HEK293T (cell line): ENCODE measurements at regions not wholly inside any gene's neighbourhood (a gene's known extent, or its start where the extent isn't known, plus 50 kb on each side); places are given as distances from the start of the nearest gene placed in this dataset.

Experiments
- ELF4 ChIP-seq: fragments of 450-650 bp; IDR thresholded peaks from 2 replicates; pipeline ENCODE4 v1.6.1; 2017; ENCODE audit warnings: antibody characterized with exemption
- FOXK2 ChIP-seq: fragments of 450-650 bp; IDR thresholded peaks from 2 replicates; pipeline ENCODE4 v1.6.1; 2016; ENCODE audit warnings: mild to moderate bottlenecking
- LEF1 ChIP-seq: fragments of 450-650 bp; IDR thresholded peaks from 2 replicates; pipeline ENCODE4 v1.6.1; 2017; ENCODE audit warnings: mild to moderate bottlenecking, borderline replicate concordance
- NFRKB ChIP-seq: fragments of 450-650 bp; IDR thresholded peaks from 2 replicates; pipeline ENCODE4 v1.6.1; 2016; ENCODE audit warnings: mild to moderate bottlenecking, moderate library complexity
- TARDBP ChIP-seq: fragments of 450-650 bp; IDR thresholded peaks from 2 replicates; pipeline ENCODE4 v1.6.1; 2016

DNA sequence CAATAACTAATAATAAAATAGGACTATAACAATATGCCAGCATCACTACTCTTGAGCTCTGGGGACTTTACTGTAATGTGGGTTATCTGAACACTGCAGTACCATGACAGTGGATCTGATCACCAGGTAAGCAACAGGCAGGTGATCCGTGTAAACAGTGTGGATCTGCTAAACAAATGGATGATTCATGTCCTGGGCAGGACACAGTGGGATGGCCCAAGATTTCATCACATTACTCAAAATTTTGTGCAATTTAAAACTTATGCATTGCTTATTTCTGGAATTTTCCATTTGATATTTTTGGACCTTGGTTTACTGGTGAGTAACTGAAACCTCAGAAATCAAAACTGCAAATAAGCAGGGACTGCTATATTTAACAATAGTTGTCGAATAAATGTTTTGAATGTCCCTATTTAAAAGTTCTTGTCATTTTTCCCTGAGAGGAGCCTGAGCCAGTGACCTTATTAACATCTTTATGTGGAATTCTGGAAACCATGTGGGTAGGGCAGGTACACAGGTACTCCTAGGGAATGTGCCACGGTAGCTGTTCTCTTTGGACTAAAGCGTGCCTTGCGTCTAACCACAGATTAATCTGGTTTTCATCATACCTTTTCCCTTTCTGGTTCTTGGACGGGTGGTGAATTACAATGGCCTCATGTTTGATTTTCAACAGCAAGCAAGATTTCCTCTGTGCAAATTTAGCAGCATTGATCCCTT, 214.5 kb upstream of the SASH1 start:
- TF ChIP-seq LEF1 (no peak), ELF4 (no peak), NFRKB (no peak), TARDBP (no peak), FOXK2 (no peak)
